Endothelial cell of umbilical vein (primary cell): ENCODE measurements at regions not wholly inside any gene's neighbourhood (a gene's known extent, or its start where the extent isn't known, plus 50 kb on each side); places are given as distances from the start of the nearest gene placed in this dataset.

ENCODE experiments used
- BruUV-seq: library from RNA; stranded (reverse); fragments of 400-500 nt; replicated peaks from 2 replicates; lab custom pipeline; 2021; lab: Mats Ljungman, UMichigan
- CTCF ChIA-PET: fragments of 300-600, 350-600 bp; sonication (Branson Sonifier 250); formaldehyde crosslinking; loops from one replicate; lab custom pipeline; 2021; ENCODE audit warnings: antibody characterized with exemption, inconsistent platforms; lab: Charles Lee
- POLR2A ChIA-PET: fragments of 300-600, 350-600 bp; sonication (Branson Sonifier 250); formaldehyde crosslinking; loops from one replicate; lab custom pipeline; 2021; ENCODE audit warnings: antibody characterized with exemption, inconsistent platforms; lab: Charles Lee
- DNase-seq: peaks from one replicate; pipeline ENCODE4 v3.0.0-alpha.2; 2011; ENCODE audit warnings: low read depth, low spot score
- FAIRE-seq: peaks from 2 replicates; lab custom pipeline; 2011; peaks lifted over from hg19 to GRCh38; lab: Jason Lieb, UNC
- H2AFZ ChIP-seq: 2 replicates; pipeline ENCODE4 v1.6.0; 2012; ENCODE audit warnings: low read depth, low read length, control low read depth, inconsistent platforms
- H3K27ac ChIP-seq: 2 replicates; pipeline ENCODE4 v1.5.1; 2011; ENCODE audit warnings: low read depth, mild to moderate bottlenecking, control low read depth, low read length, moderate library complexity; ENCODE audit not compliant: insufficient read depth
- H3K27me3 ChIP-seq, 2 experiments: 2 replicates each; pipeline versions ENCODE4 v1.6.0 to v1.6.1; 2011; ENCODE audit warnings: low read length in 2 of 2, mixed read lengths in 1 of 2; ENCODE audit not compliant: control insufficient read depth in 2 of 2, insufficient read depth in 2 of 2
- H3K36me3 ChIP-seq, 2 experiments: 2 replicates in 1 of 2; 3 replicates in 1 of 2; pipeline ENCODE4 v1.5.1; 2011; ENCODE audit warnings: low read length in 2 of 2, mild to moderate bottlenecking in 1 of 2, moderate library complexity in 1 of 2; ENCODE audit not compliant: control insufficient read depth in 2 of 2, insufficient read depth in 2 of 2; ENCODE audit errors: extremely low read depth in 1 of 2
- H3K4me1 ChIP-seq: 3 replicates; pipeline ENCODE4 v1.5.1; 2011; ENCODE audit warnings: mild to moderate bottlenecking, low read length; ENCODE audit not compliant: control insufficient read depth, insufficient read depth; ENCODE audit errors: extremely low read depth
- H3K4me2 ChIP-seq: 2 replicates; pipeline ENCODE4 v1.6.1; 2011; ENCODE audit warnings: low read length, control low read depth, mixed read lengths; ENCODE audit not compliant: insufficient read depth
- H3K4me3 ChIP-seq, 3 experiments: fragments of 200-600 bp in 1 of 3; sonication (generic), shearing (Covaris generic) in 1 of 3; replicated peaks in 1 of 3; 2 replicates each; pipeline ENCODE4 v1.5.1; 2011 to 2016; ENCODE audit warnings: control low read depth in 3 of 3, low read length in 3 of 3, mild to moderate bottlenecking in 2 of 3, inconsistent platforms in 1 of 3, low read depth in 1 of 3, moderate library complexity in 1 of 3; ENCODE audit not compliant: insufficient read depth in 1 of 3
- H3K79me2 ChIP-seq: 2 replicates; pipeline ENCODE4 v1.6.0; 2012; ENCODE audit warnings: low read length, inconsistent platforms; ENCODE audit not compliant: control insufficient read depth, insufficient read depth
- H3K9ac ChIP-seq: replicated peaks from 2 replicates; pipeline ENCODE3; 2011; ENCODE audit warnings: low read length, control low read depth; ENCODE audit not compliant: insufficient read depth; ENCODE audit errors: extremely low read depth
- H3K9me1 ChIP-seq: replicated peaks from 3 replicates; pipeline ENCODE4 v1.6.0; 2011; ENCODE audit warnings: mild to moderate bottlenecking, low read length; ENCODE audit not compliant: control insufficient read depth, insufficient read depth; ENCODE audit errors: extremely low read depth
- H3K9me3 ChIP-seq: replicated peaks from 2 replicates; pipeline ENCODE4 v1.5.1; 2012; ENCODE audit warnings: low read length, inconsistent platforms; ENCODE audit not compliant: control insufficient read depth, insufficient read depth
- H4K20me1 ChIP-seq: replicated peaks from 2 replicates; pipeline ENCODE3; 2011; ENCODE audit warnings: mild to moderate bottlenecking, low read length; ENCODE audit not compliant: control insufficient read depth, insufficient read depth; ENCODE audit errors: extremely low read depth
- CTCF ChIP-seq, 2 donors: IDR thresholded peaks; 1 replicate in 1 of 2; 2 replicates in 1 of 2; pipeline ENCODE4 v1.5.1; 2011; ENCODE audit warnings: low read length in 2 of 2, mild to moderate bottlenecking in 2 of 2, moderate library complexity in 2 of 2, control low read depth in 1 of 2, inconsistent platforms in 1 of 2, low read depth in 1 of 2; ENCODE audit not compliant: insufficient read depth in 1 of 2; ENCODE audit errors: extremely low read depth in 1 of 2
- EZH2 ChIP-seq: IDR thresholded peaks from 2 replicates; pipeline ENCODE4 v1.6.1; 2012; ENCODE audit warnings: borderline replicate concordance, low read depth, mild to moderate bottlenecking, moderate library complexity, low read length, inconsistent platforms; ENCODE audit not compliant: severe bottlenecking
- FOS ChIP-seq: IDR thresholded peaks from 2 replicates; pipeline ENCODE4 v1.6.1; 2011; ENCODE audit warnings: mild to moderate bottlenecking, low read length, moderate library complexity, borderline replicate concordance; ENCODE audit not compliant: insufficient read depth
- GATA2 ChIP-seq: IDR thresholded peaks from 2 replicates; pipeline ENCODE4 v1.7.0; 2011; ENCODE audit warnings: low read depth, mild to moderate bottlenecking, moderate library complexity, mixed read lengths, low read length; ENCODE audit not compliant: insufficient read length, insufficient read depth
- JUN ChIP-seq: IDR thresholded peaks from 2 replicates; pipeline ENCODE4 v1.6.1; 2011; ENCODE audit warnings: borderline replicate concordance, low read depth; ENCODE audit not compliant: insufficient read length, insufficient read depth
- MAX ChIP-seq: IDR thresholded peaks from 2 replicates; pipeline ENCODE4 v1.6.1; 2011; ENCODE audit not compliant: insufficient read depth, insufficient read length
- MYC ChIP-seq: IDR thresholded peaks from one replicate; pipeline ENCODE4 v1.6.1; 2011; ENCODE audit warnings: mild to moderate bottlenecking, low read depth, low read length
- POLR2A ChIP-seq: IDR thresholded peaks from 2 replicates; pipeline ENCODE4 v1.6.1; 2012; ENCODE audit warnings: low read depth, mild to moderate bottlenecking, control low read depth, low read length
- POLR2AphosphoS5 ChIP-seq: IDR thresholded peaks from 2 replicates; pipeline ENCODE4 v1.6.1; 2012; ENCODE audit warnings: low read depth, mild to moderate bottlenecking, control low read depth, low read length, moderate library complexity; ENCODE audit not compliant: insufficient read depth
- dilution Hi-C: fragments of 300-500 bp; cut with MboI; formaldehyde crosslinking; loops from one replicate; pipeline ENCODE4 v1.15.0; 2019; ENCODE audit warnings: low sequenced_read_pairs; ENCODE audit not compliant: extremely low pct_ligation_motif_present
- intact Hi-C: fragments of 100-400 bp; cut with micrococcal nuclease; formaldehyde crosslinking; loops from one replicate; pipeline ENCODE4 v1.10.0; 2022

DNA sequence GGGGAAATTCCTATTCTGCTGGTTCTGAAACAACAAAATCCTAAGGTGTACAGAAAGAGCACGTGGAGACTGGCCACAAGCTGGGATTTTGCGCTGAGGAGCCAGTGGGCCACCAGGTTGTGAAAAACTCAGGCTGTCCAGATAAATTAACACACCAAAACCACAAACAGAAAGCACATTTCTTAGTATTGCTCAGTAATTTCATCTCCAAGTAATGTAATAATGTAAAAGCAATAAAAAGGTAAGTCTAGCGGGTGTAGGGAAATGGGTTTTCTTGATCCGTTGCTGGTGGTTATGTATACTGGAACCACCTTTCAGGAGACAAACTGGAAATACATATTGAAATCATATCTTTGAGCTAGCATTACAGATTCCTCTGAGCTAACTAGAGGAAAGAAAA is 195.6 kb upstream of the CNR1 start:
- intact Hi-C loops (no loop called here), dilution Hi-C loops (no loop called here)
- H2AFZ ChIP-seq, result no peak overlapping the region
- no peak for FAIRE-seq
- ChIA-PET POLR2A (no interaction called here), CTCF (interaction anchor here (1.1 kb wide), 1 partner anchor 15 kb away, joined by 3 read pairs; no protein-coding TSS in a partner anchor)
- H4K20me1 ChIP-seq, result no peaks in the 10 kb centered on the region
- BruUV-seq, result no TSS peak
- no peaks in the 10 kb centered on the region for H3K9me1 ChIP-seq
- no peaks in the 10 kb centered on the region for H3K79me2 ChIP-seq
- H3K4me2 ChIP-seq, result no peak overlapping the region
- no peaks in the 10 kb centered on the region for H3K4me1 ChIP-seq
- no peak for DNase-seq
- no peaks in the 10 kb centered on the region for H3K27me3 ChIP-seq
- no peak for TF ChIP-seq MAX
- TF ChIP-seq JUN, result no peak
- TF ChIP-seq POLR2A, result no peak
- TF ChIP-seq POLR2AphosphoS5, result no peak
- no peak for TF ChIP-seq MYC
- no peak for TF ChIP-seq EZH2
- TF ChIP-seq CTCF (IDR thresholded peaks at IDR 0.05; ENCODE audit: extremely low read depth in 1 of 2, insufficient read depth in 1 of 2, low read depth in 1 of 2, low read length in 2 of 2), result no peak
- no peak for TF ChIP-seq GATA2
- TF ChIP-seq FOS, result no peak
- H3K9me3 ChIP-seq, result no peaks in the 10 kb centered on the region
- H3K27ac ChIP-seq, result no peak overlapping the region
- H3K9ac ChIP-seq, result no peak overlapping the region
- no peak overlapping the region for H3K4me3 ChIP-seq
- H3K36me3 ChIP-seq, result no peaks in the 10 kb centered on the region
